HCT116 (cell line): ENCODE measurements at regions not wholly inside any gene's neighbourhood (a gene's known extent, or its start where the extent isn't known, plus 50 kb on each side); places are given as distances from the start of the nearest gene placed in this dataset.

Experiments used
- ATF3 ChIP-seq: IDR thresholded peaks from 2 replicates; pipeline ENCODE4 v1.6.1; 2012
- EZH2 ChIP-seq: fragments of 200-600 bp; sonication (generic); IDR thresholded peaks from 2 replicates; pipeline ENCODE4 v1.6.1; 2017; ENCODE audit warnings: antibody characterized with exemption, mixed run types
- EZH2phosphoT487 ChIP-seq: fragments of 200-600 bp; IDR thresholded peaks from 2 replicates; pipeline ENCODE4 v1.6.1; 2018; ENCODE audit warnings: antibody characterized with exemption, borderline replicate concordance
- FOSL1 ChIP-seq: IDR thresholded peaks from 2 replicates; pipeline ENCODE4 v1.6.1; 2012; ENCODE audit warnings: low read depth
- JUND ChIP-seq: IDR thresholded peaks from 2 replicates; pipeline ENCODE4 v1.6.1; 2012
- POLR2A ChIP-seq: IDR thresholded peaks from 2 replicates; pipeline ENCODE4 v1.7.0; 2011; ENCODE audit warnings: borderline replicate concordance; ENCODE audit not compliant: insufficient read depth, insufficient read length; ENCODE audit errors: extremely low read depth
- POLR2AphosphoS5 ChIP-seq: IDR thresholded peaks from 2 replicates; pipeline ENCODE4 v1.6.1; 2011; ENCODE audit warnings: mild to moderate bottlenecking, low read depth, low read length, moderate library complexity
- RAD21 ChIP-seq: IDR thresholded peaks from 2 replicates; pipeline ENCODE4 v1.6.1; 2012; ENCODE audit warnings: low read depth, mild to moderate bottlenecking
- SIN3A ChIP-seq: IDR thresholded peaks from 2 replicates; pipeline ENCODE4 v1.6.1; 2012; ENCODE audit warnings: low read depth
- YY1 ChIP-seq: IDR thresholded peaks from 2 replicates; pipeline ENCODE4 v1.6.1; 2011; ENCODE audit warnings: low read length, low read depth, moderate library complexity, mild to moderate bottlenecking; ENCODE audit not compliant: insufficient replicate concordance; ENCODE audit errors: extremely low read depth
- ZFX ChIP-seq: fragments of 450-650 bp; IDR thresholded peaks from 2 replicates; pipeline ENCODE4 v1.6.1; 2017
- ZNF274 ChIP-seq: fragments of 200-500 bp; sonication (Bioruptor generic); IDR thresholded peaks from 2 replicates; pipeline ENCODE4 v1.6.1; 2014; ENCODE audit warnings: mild to moderate bottlenecking, low read depth, low read length, inconsistent platforms
- TF ChIP-seq, protein P1 (sequence below), 3 experiments: fragments of 200-600 bp in 1 of 3; sonication (generic) in 1 of 3; IDR thresholded peaks in 2 of 3; conservative IDR thresholded peaks in 1 of 3; 2 replicates each; pipeline ENCODE4 v1.5.1; 2012 to 2017; ENCODE audit warnings: low read depth in 2 of 3, low read length in 2 of 3, antibody characterized with exemption in 1 of 3, borderline replicate concordance in 1 of 3, control low read depth in 1 of 3, mild to moderate bottlenecking in 1 of 3, mixed read lengths in 1 of 3, mixed run types in 1 of 3, moderate library complexity in 1 of 3; ENCODE audit not compliant: insufficient read depth in 1 of 3
- TF ChIP-seq, protein P2 (sequence below): IDR thresholded peaks from 2 replicates; pipeline ENCODE4 v1.6.1; 2012; ENCODE audit warnings: low read depth

DNA sequence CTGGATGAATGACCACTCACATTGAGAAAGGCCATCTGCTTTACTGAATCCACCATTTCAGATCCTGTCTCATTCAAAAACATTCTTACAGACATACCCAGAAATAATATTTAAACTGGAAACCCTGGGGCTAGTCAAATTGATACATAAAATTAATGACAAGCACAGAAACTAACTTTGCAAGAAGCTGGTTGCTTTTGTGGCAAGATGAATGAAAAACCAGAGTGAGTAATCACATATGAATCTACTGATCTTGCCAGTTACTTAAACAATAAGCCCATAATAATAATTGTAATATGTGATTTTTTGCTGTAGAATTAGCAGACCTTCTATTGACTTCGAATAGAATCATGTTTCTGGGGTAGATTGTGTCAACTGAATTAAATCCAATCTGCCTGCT lies 235.1 kb downstream of the PPARGC1A start:
- TF ChIP-seq POLR2A (no peak), POLR2AphosphoS5 (no peak), SIN3A (no peak), JUND (no peak), EZH2 (no peak), ZNF274 (no peak), RAD21 (no peak), ZFX (no peak), EZH2phosphoT487 (no peak), ATF3 (no peak), FOSL1 (no peak), YY1 (no peak)
- TF ChIP-seq, protein P1, sequence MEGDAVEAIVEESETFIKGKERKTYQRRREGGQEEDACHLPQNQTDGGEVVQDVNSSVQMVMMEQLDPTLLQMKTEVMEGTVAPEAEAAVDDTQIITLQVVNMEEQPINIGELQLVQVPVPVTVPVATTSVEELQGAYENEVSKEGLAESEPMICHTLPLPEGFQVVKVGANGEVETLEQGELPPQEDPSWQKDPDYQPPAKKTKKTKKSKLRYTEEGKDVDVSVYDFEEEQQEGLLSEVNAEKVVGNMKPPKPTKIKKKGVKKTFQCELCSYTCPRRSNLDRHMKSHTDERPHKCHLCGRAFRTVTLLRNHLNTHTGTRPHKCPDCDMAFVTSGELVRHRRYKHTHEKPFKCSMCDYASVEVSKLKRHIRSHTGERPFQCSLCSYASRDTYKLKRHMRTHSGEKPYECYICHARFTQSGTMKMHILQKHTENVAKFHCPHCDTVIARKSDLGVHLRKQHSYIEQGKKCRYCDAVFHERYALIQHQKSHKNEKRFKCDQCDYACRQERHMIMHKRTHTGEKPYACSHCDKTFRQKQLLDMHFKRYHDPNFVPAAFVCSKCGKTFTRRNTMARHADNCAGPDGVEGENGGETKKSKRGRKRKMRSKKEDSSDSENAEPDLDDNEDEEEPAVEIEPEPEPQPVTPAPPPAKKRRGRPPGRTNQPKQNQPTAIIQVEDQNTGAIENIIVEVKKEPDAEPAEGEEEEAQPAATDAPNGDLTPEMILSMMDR (IDR thresholded peaks at IDR 0.05 in 2 of 3, conservative IDR thresholded peaks at IDR 0.05 in 1 of 3; ENCODE audit: borderline replicate concordance in 1 of 3, insufficient read depth in 1 of 3, low read depth in 2 of 3, low read length in 2 of 3), result no peak
- TF ChIP-seq, protein P2, sequence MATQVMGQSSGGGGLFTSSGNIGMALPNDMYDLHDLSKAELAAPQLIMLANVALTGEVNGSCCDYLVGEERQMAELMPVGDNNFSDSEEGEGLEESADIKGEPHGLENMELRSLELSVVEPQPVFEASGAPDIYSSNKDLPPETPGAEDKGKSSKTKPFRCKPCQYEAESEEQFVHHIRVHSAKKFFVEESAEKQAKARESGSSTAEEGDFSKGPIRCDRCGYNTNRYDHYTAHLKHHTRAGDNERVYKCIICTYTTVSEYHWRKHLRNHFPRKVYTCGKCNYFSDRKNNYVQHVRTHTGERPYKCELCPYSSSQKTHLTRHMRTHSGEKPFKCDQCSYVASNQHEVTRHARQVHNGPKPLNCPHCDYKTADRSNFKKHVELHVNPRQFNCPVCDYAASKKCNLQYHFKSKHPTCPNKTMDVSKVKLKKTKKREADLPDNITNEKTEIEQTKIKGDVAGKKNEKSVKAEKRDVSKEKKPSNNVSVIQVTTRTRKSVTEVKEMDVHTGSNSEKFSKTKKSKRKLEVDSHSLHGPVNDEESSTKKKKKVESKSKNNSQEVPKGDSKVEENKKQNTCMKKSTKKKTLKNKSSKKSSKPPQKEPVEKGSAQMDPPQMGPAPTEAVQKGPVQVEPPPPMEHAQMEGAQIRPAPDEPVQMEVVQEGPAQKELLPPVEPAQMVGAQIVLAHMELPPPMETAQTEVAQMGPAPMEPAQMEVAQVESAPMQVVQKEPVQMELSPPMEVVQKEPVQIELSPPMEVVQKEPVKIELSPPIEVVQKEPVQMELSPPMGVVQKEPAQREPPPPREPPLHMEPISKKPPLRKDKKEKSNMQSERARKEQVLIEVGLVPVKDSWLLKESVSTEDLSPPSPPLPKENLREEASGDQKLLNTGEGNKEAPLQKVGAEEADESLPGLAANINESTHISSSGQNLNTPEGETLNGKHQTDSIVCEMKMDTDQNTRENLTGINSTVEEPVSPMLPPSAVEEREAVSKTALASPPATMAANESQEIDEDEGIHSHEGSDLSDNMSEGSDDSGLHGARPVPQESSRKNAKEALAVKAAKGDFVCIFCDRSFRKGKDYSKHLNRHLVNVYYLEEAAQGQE, result no peak
